DOHH2 (cell line): ENCODE measurements at regions not wholly inside any gene's neighbourhood (a gene's known extent, or its start where the extent isn't known, plus 50 kb on each side); places are given as distances from the start of the nearest gene placed in this dataset.

Experiments used
- H3F3A ChIP-seq: fragments of 200-600 bp; sonication (generic), shearing (Covaris generic); 2 replicates; pipeline ENCODE4 v1.6.0; 2016; ENCODE audit warnings: antibody characterized with exemption, mild to moderate bottlenecking; ENCODE audit not compliant: control insufficient read depth, insufficient read depth
- H3K27ac ChIP-seq: fragments of 200-600 bp; sonication (generic); 2 replicates; pipeline ENCODE4 v1.5.1; 2014; ENCODE audit warnings: low read depth, mild to moderate bottlenecking, low read length, moderate library complexity
- H3K27me3 ChIP-seq: fragments of 200-600 bp; sonication (generic); 2 replicates; pipeline ENCODE4 v1.6.1; 2014; ENCODE audit warnings: mild to moderate bottlenecking, low read length, mixed read lengths; ENCODE audit not compliant: control insufficient read depth
- H3K36me3 ChIP-seq: fragments of 200-600 bp; sonication (generic); 2 replicates; pipeline ENCODE4 v1.6.1; 2014; ENCODE audit warnings: mild to moderate bottlenecking, low read length, moderate library complexity, mixed read lengths; ENCODE audit not compliant: control insufficient read depth
- H3K4me1 ChIP-seq: fragments of 200-600 bp; sonication (generic); 2 replicates; pipeline ENCODE4 v1.6.1; 2014; ENCODE audit warnings: mild to moderate bottlenecking, low read length, mixed read lengths; ENCODE audit not compliant: control insufficient read depth
- H3K4me2 ChIP-seq: fragments of 200-600 bp; sonication (generic); 2 replicates; pipeline ENCODE4 v1.6.0; 2014; ENCODE audit warnings: mild to moderate bottlenecking, low read length, moderate library complexity
- H3K4me3 ChIP-seq: fragments of 200-600 bp; sonication (generic); 2 replicates; pipeline ENCODE4 v1.5.1; 2014; ENCODE audit warnings: mild to moderate bottlenecking, low read length, mixed read lengths
- H3K79me2 ChIP-seq: fragments of 200-600 bp; sonication (generic); 2 replicates; pipeline ENCODE4 v1.6.1; 2014; ENCODE audit warnings: mild to moderate bottlenecking, low read length, mixed read lengths; ENCODE audit not compliant: control insufficient read depth
- H3K9me2 ChIP-seq: fragments of 200-600 bp; sonication (generic); replicated peaks from 2 replicates; pipeline ENCODE4 v1.6.1; 2014; ENCODE audit warnings: mild to moderate bottlenecking, low read length, mixed read lengths; ENCODE audit not compliant: control insufficient read depth
- H3K9me3 ChIP-seq: fragments of 200-600 bp; sonication (generic); 2 replicates; pipeline ENCODE4 v1.6.1; 2014; ENCODE audit warnings: antibody characterized with exemption, low read length, mixed read lengths; ENCODE audit not compliant: control insufficient read depth, insufficient read depth
- H4K20me1 ChIP-seq: fragments of 200-600 bp; sonication (generic); 2 replicates; pipeline ENCODE4 v1.6.0; 2014; ENCODE audit warnings: low read depth, mild to moderate bottlenecking, antibody characterized with exemption, low read length, moderate library complexity; ENCODE audit not compliant: control insufficient read depth, insufficient read depth
- CTCF ChIP-seq: fragments of 200-600 bp; sonication (generic); IDR thresholded peaks from one replicate; pipeline ENCODE4 v1.5.1; 2014; ENCODE audit warnings: antibody characterized with exemption, mild to moderate bottlenecking, low read depth, low read length; ENCODE audit not compliant: poor library complexity, severe bottlenecking
- EZH2phosphoT487 ChIP-seq: fragments of 200-600 bp; sonication (generic); IDR thresholded peaks from 2 replicates; pipeline ENCODE4 v1.6.1; 2017; ENCODE audit warnings: borderline replicate concordance, mild to moderate bottlenecking, antibody characterized with exemption, low read length, moderate library complexity, mixed read lengths

DNA sequence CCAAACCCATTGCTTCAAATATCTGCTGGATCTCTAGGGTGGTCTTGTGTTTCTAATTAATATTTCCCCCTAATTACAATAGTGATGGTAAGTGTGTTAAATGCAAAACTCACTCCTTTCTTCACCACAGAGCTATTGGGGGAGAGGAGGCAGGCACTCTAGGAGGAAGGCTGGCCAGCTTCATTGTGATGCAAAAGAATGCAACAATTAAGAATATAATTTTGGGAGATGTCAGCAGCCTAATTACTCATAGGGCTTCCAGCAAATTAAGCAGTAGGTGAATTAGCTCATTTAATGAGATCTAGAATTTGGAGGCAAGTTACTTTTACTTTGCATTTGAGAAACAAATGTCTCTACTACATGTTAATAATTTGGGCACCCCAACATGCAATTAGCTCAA is 560.4 kb upstream of the DAB1 start:
- H3K9me2 ChIP-seq: no peaks in the 10 kb centered on the region
- no peaks in the 10 kb centered on the region for H3K79me2 ChIP-seq
- no peak for TF ChIP-seq EZH2phosphoT487
- no peak for TF ChIP-seq CTCF
- H3K27me3 ChIP-seq: no peaks in the 10 kb centered on the region
- peaks cover 7% of the 10 kb centered on the region for H3K4me1 ChIP-seq
- H3K4me3 ChIP-seq: no peak overlapping the region
- no peaks in the 10 kb centered on the region for H3K36me3 ChIP-seq
- H4K20me1 ChIP-seq: no peaks in the 10 kb centered on the region
- no peaks in the 10 kb centered on the region for H3F3A ChIP-seq
- H3K9me3 ChIP-seq: no peaks in the 10 kb centered on the region
- no peak overlapping the region for H3K27ac ChIP-seq
- H3K4me2 ChIP-seq: no peak overlapping the region

GRCh38 chr1:57983441-57983840 is 559.6 kb upstream of the DAB1 start:
- H3F3A ChIP-seq: no peaks in the 10 kb centered on the region
- no peak overlapping the region for H3K4me2 ChIP-seq
- no peaks in the 10 kb centered on the region for H3K9me2 ChIP-seq
- peaks cover 7% of the 10 kb centered on the region for H3K4me1 ChIP-seq
- H3K27ac ChIP-seq: no peak overlapping the region
- no peaks in the 10 kb centered on the region for H3K36me3 ChIP-seq
- H3K79me2 ChIP-seq: no peaks in the 10 kb centered on the region
- no peak overlapping the region for H3K4me3 ChIP-seq
- H3K9me3 ChIP-seq: no peaks in the 10 kb centered on the region
- no peaks in the 10 kb centered on the region for H4K20me1 ChIP-seq
- TF ChIP-seq EZH2phosphoT487: no peak
- no peak for TF ChIP-seq CTCF
- no peaks in the 10 kb centered on the region for H3K27me3 ChIP-seq

DNA sequence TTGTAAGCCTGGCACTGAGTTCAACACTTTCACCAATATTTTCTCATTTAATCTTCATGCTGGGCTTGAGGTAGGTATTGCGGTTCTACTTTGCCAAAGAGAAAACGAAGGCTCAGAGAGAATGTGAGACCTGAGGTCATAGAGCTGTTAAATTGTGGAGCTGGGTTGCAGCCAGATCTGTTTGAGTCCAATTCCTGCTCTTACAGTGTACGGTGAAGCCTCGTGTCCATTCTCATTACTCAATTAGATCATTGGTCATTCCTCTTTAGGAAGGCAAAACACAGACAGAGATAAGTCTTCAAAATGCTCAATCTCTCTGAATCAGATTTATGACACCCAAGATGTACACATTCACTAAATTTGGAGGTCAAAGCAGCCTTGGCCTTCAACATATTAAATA is 559.0 kb upstream of the DAB1 start:
- Histone ChIP-seq H3K9me3 (no peaks in the 10 kb centered on the region), H3F3A (no peaks in the 10 kb centered on the region), H3K4me2 (no peak overlapping the region), H3K4me1 (peaks cover 7% of the 10 kb centered on the region), H3K9me2 (no peaks in the 10 kb centered on the region), H4K20me1 (no peaks in the 10 kb centered on the region), H3K27me3 (no peaks in the 10 kb centered on the region), H3K79me2 (no peaks in the 10 kb centered on the region), H3K36me3 (no peaks in the 10 kb centered on the region), H3K27ac (no peak overlapping the region), H3K4me3 (no peak overlapping the region)
- TF ChIP-seq CTCF (no peak), EZH2phosphoT487 (no peak)

DNA sequence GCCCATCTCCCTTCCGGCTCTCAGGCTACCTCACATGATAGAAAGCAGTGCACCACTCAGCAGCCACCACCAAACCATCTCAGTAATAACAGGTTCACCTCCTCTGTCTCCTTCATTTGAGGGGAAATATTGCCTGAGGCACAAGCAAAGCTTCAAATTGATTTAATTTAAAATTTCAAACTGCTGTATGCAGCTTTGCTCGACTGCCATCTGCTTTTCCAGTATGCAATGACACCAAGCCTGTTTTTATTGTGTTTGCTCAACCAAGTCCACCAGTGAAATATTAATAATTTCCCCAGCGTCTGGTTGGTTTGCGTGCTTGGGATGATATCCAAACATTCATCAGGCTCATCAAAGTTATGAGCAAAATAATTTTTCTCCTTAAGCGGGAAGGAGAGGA is 552.4 kb upstream of the DAB1 start:
- Histone ChIP-seq H3K9me2 (no peaks in the 10 kb centered on the region), H3K4me1 (no peaks in the 10 kb centered on the region), H3K9me3 (no peaks in the 10 kb centered on the region), H3F3A (no peaks in the 10 kb centered on the region), H3K27me3 (no peaks in the 10 kb centered on the region), H4K20me1 (no peaks in the 10 kb centered on the region), H3K36me3 (no peaks in the 10 kb centered on the region), H3K27ac (no peak overlapping the region), H3K4me2 (no peak overlapping the region), H3K4me3 (no peak overlapping the region), H3K79me2 (no peaks in the 10 kb centered on the region)
- TF ChIP-seq EZH2phosphoT487 (no peak), CTCF (no peak)
